AG04449 (cell line): ENCODE measurements at regions not wholly inside any gene's neighbourhood (a gene's known extent, or its start where the extent isn't known, plus 50 kb on each side); places are given as distances from the start of the nearest gene placed in this dataset.

Experiments
- CTCF ChIA-PET: fragments of 350-600 bp; formaldehyde crosslinking; extraction: SDS; loops from one replicate; lab custom pipeline; 2021; ENCODE audit warnings: antibody characterized with exemption; lab: Yijun Ruan, JAX
- POLR2A ChIA-PET: fragments of 400-600, 350-600 bp; formaldehyde crosslinking; extraction: SDS; loops from one replicate; lab custom pipeline; 2020; ENCODE audit warnings: antibody characterized with exemption, inconsistent platforms; lab: Yijun Ruan, JAX
- DNase-seq: peaks from one replicate; pipeline ENCODE4 v3.0.0-alpha.2; 2010; ENCODE audit warnings: low read depth, low spot score
- H3K4me3 ChIP-seq: 2 replicates; pipeline ENCODE4 v1.5.1; 2011; ENCODE audit warnings: low read depth, mild to moderate bottlenecking, control low read depth, low read length
- CTCF ChIP-seq: IDR thresholded peaks from one replicate; pipeline ENCODE4 v1.5.1; 2011; ENCODE audit warnings: mild to moderate bottlenecking, moderate library complexity, low read length, control low read depth, inconsistent platforms; ENCODE audit not compliant: insufficient read depth; ENCODE audit errors: missing control alignments

- CTCF ChIA-PET, result interaction anchor here (0.6 to 1.7 kb wide), 4 partner anchors 10 to 928 kb away, joined by 3 to 5 read pairs (median 3); no protein-coding TSS in a partner anchor
- no peak for TF ChIP-seq CTCF
- no peak overlapping the region for H3K4me3 ChIP-seq
- DNase-seq, result no peak
- POLR2A ChIA-PET, result no interaction called here
Measured at GRCh38 chr2:58680755-58681310, 439.7 kb upstream of the FANCL start.

GRCh38 chr2:58677748-58678147 is 436.6 kb upstream of the FANCL start:
- ChIA-PET CTCF (no interaction called here), POLR2A (no interaction called here)
- DNase-seq, result no peak
- no peak for TF ChIP-seq CTCF
- H3K4me3 ChIP-seq, result no peak overlapping the region

GRCh38 chr2:58671675-58672074 is 430.6 kb upstream of the FANCL start:
- no peak for DNase-seq
- CTCF ChIA-PET, result interaction anchor here (1.0 kb wide), 1 partner anchor 9 kb away, joined by 3 read pairs; no protein-coding TSS in a partner anchor
- POLR2A ChIA-PET, result no interaction called here
- H3K4me3 ChIP-seq, result no peak overlapping the region
- no peak for TF ChIP-seq CTCF

GRCh38 chr2:58669998-58670397 is 428.9 kb upstream of the FANCL start:
- CTCF ChIA-PET, result no interaction called here
- no peak for DNase-seq
- TF ChIP-seq CTCF, result no peak
- POLR2A ChIA-PET, result no interaction called here
- H3K4me3 ChIP-seq, result no peak overlapping the region

GRCh38 chr2:58667137-58667774 is 426.1 kb upstream of the FANCL start:
- H3K4me3 ChIP-seq, result no peak overlapping the region
- no peak for TF ChIP-seq CTCF
- DNase-seq, result no peak
- POLR2A ChIA-PET, result no interaction called here
- CTCF ChIA-PET, result no interaction called here

GRCh38 chr2:58666323-58666970 is 425.3 kb upstream of the FANCL start:
- no peak for DNase-seq
- no peak for TF ChIP-seq CTCF
- ChIA-PET POLR2A (no interaction called here), CTCF (no interaction called here)
- H3K4me3 ChIP-seq, result no peak overlapping the region
